ENCODE measurements at regions not wholly inside any gene's neighbourhood (a gene's known extent, or its start where the extent isn't known, plus 50 kb on each side); places are given as distances from the start of the nearest gene placed in this dataset.

DNA sequence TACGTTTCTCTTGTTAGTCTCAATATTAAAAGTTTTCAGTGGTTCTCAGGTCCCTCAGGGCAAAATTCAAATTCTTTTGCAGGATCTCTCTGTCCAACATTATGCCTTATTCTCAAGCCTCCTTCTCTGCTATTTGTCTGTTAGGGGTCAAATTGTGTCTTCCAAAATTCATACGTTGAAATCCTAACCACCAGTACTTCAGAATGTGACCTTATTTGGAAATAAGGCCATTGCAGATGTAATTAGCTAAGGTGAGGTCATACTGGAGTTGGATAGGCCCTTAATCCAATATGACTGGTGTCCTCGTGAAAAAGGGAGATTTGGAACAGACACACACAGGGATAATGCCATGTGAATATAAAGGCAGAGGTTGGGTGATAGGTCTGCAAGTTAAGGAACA is 64.1 kb upstream of the ADGRF1 start:
- no peaks in the 10 kb centered on the region for H3F3A ChIP-seq (replicated peaks; ENCODE audit: low read depth)
- H3K27ac Mint-ChIP-seq = peak overlapping the region; percentile 25
- no peak overlapping the region for H3K4me3 Mint-ChIP-seq
- no peaks in the 10 kb centered on the region for H3K27me3 ChIP-seq (ENCODE audit: insufficient read depth)
- peak overlapping the region; percentile 88 for H3K27ac ChIP-seq (ENCODE audit: low read depth)
- no peak for DNase-seq (ENCODE audit: low spot score)
- no peaks in the 10 kb centered on the region for H3K79me2 ChIP-seq (replicated peaks; ENCODE audit: insufficient read depth)
- peaks cover 32% of the 10 kb centered on the region for H3K4me1 Mint-ChIP-seq
- peaks cover 16% of the 10 kb centered on the region; the same call in 1 of the 2 replicates for H3K9me2 ChIP-seq (ENCODE audit: insufficient read depth)
- peaks cover 2% of the 10 kb centered on the region; the same call in 1 of the 3 replicates for H3K9me3 Mint-ChIP-seq
- no peak for ATAC-seq
- H3K4me2 ChIP-seq = peak overlapping the region; percentile 30
- no peak overlapping the region for H3K4me3 ChIP-seq
- H3K27me3 Mint-ChIP-seq (ENCODE audit: insufficient read depth, low read depth, poor library complexity) = no peaks in the 10 kb centered on the region
- H2AFZ ChIP-seq = no peak overlapping the region
- H3K36me3 Mint-ChIP-seq (ENCODE audit: low read depth) = no peaks in the 10 kb centered on the region
- no peaks in the 10 kb centered on the region for H3K36me3 ChIP-seq (ENCODE audit: insufficient read depth)
- TF ChIP-seq STAT1 (IDR thresholded peaks at IDR 0.05; ENCODE audit: unreplicated experiment) (no peak), CREB1 (CRISPR knock-in tag; IDR thresholded peaks at IDR 0.05; ENCODE audit: low read depth) (no peak), ZNF331 (CRISPR knock-in tag; IDR thresholded peaks at IDR 0.05; ENCODE audit: low read depth) (no peak), EZH2phosphoT487 (IDR thresholded peaks at IDR 0.05; ENCODE audit: unreplicated experiment) (no peak), POLR2AphosphoS5 (IDR thresholded peaks at IDR 0.05; ENCODE audit: low read depth) (no peak), NANOG (IDR thresholded peaks at IDR 0.05; ENCODE audit: borderline replicate concordance) (no peak), ZNF114 (CRISPR knock-in tag; IDR thresholded peaks at IDR 0.05) (no peak)
- TF ChIP-seq, protein P1, sequence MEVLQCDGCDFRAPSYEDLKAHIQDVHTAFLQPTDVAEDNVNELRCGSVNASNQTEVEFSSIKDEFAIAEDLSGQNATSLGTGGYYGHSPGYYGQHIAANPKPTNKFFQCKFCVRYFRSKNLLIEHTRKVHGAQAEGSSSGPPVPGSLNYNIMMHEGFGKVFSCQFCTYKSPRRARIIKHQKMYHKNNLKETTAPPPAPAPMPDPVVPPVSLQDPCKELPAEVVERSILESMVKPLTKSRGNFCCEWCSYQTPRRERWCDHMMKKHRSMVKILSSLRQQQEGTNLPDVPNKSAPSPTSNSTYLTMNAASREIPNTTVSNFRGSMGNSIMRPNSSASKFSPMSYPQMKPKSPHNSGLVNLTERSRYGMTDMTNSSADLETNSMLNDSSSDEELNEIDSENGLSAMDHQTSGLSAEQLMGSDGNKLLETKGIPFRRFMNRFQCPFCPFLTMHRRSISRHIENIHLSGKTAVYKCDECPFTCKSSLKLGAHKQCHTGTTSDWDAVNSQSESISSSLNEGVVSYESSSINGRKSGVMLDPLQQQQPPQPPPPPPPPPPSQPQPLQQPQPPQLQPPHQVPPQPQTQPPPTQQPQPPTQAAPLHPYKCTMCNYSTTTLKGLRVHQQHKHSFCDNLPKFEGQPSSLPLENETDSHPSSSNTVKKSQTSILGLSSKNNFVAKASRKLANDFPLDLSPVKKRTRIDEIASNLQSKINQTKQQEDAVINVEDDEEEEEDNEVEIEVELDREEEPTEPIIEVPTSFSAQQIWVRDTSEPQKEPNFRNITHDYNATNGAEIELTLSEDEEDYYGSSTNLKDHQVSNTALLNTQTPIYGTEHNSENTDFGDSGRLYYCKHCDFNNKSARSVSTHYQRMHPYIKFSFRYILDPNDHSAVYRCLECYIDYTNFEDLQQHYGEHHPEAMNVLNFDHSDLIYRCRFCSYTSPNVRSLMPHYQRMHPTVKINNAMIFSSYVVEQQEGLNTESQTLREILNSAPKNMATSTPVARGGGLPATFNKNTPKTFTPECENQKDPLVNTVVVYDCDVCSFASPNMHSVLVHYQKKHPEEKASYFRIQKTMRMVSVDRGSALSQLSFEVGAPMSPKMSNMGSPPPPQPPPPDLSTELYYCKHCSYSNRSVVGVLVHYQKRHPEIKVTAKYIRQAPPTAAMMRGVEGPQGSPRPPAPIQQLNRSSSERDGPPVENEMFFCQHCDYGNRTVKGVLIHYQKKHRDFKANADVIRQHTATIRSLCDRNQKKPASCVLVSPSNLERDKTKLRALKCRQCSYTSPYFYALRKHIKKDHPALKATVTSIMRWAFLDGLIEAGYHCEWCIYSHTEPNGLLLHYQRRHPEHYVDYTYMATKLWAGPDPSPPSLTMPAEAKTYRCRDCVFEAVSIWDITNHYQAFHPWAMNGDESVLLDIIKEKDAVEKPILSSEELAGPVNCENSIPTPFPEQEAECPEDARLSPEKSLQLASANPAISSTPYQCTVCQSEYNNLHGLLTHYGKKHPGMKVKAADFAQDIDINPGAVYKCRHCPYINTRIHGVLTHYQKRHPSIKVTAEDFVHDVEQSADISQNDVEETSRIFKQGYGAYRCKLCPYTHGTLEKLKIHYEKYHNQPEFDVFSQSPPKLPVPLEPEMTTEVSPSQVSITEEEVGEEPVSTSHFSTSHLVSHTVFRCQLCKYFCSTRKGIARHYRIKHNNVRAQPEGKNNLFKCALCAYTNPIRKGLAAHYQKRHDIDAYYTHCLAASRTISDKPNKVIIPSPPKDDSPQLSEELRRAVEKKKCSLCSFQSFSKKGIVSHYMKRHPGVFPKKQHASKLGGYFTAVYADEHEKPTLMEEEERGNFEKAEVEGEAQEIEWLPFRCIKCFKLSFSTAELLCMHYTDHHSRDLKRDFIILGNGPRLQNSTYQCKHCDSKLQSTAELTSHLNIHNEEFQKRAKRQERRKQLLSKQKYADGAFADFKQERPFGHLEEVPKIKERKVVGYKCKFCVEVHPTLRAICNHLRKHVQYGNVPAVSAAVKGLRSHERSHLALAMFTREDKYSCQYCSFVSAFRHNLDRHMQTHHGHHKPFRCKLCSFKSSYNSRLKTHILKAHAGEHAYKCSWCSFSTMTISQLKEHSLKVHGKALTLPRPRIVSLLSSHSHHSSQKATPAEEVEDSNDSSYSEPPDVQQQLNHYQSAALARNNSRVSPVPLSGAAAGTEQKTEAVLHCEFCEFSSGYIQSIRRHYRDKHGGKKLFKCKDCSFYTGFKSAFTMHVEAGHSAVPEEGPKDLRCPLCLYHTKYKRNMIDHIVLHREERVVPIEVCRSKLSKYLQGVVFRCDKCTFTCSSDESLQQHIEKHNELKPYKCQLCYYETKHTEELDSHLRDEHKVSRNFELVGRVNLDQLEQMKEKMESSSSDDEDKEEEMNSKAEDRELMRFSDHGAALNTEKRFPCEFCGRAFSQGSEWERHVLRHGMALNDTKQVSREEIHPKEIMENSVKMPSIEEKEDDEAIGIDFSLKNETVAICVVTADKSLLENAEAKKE (CRISPR knock-in tag; IDR thresholded peaks at IDR 0.05) = no peak
- TF ChIP-seq, protein P2, sequence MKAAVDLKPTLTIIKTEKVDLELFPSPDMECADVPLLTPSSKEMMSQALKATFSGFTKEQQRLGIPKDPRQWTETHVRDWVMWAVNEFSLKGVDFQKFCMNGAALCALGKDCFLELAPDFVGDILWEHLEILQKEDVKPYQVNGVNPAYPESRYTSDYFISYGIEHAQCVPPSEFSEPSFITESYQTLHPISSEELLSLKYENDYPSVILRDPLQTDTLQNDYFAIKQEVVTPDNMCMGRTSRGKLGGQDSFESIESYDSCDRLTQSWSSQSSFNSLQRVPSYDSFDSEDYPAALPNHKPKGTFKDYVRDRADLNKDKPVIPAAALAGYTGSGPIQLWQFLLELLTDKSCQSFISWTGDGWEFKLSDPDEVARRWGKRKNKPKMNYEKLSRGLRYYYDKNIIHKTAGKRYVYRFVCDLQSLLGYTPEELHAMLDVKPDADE (IDR thresholded peaks at IDR 0.05) = no peak
- TF ChIP-seq, protein P3, sequence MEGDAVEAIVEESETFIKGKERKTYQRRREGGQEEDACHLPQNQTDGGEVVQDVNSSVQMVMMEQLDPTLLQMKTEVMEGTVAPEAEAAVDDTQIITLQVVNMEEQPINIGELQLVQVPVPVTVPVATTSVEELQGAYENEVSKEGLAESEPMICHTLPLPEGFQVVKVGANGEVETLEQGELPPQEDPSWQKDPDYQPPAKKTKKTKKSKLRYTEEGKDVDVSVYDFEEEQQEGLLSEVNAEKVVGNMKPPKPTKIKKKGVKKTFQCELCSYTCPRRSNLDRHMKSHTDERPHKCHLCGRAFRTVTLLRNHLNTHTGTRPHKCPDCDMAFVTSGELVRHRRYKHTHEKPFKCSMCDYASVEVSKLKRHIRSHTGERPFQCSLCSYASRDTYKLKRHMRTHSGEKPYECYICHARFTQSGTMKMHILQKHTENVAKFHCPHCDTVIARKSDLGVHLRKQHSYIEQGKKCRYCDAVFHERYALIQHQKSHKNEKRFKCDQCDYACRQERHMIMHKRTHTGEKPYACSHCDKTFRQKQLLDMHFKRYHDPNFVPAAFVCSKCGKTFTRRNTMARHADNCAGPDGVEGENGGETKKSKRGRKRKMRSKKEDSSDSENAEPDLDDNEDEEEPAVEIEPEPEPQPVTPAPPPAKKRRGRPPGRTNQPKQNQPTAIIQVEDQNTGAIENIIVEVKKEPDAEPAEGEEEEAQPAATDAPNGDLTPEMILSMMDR (conservative IDR thresholded peaks at IDR 0.05; ENCODE audit: low read depth in 2 of 2) = no peak
- TF ChIP-seq, protein P4, sequence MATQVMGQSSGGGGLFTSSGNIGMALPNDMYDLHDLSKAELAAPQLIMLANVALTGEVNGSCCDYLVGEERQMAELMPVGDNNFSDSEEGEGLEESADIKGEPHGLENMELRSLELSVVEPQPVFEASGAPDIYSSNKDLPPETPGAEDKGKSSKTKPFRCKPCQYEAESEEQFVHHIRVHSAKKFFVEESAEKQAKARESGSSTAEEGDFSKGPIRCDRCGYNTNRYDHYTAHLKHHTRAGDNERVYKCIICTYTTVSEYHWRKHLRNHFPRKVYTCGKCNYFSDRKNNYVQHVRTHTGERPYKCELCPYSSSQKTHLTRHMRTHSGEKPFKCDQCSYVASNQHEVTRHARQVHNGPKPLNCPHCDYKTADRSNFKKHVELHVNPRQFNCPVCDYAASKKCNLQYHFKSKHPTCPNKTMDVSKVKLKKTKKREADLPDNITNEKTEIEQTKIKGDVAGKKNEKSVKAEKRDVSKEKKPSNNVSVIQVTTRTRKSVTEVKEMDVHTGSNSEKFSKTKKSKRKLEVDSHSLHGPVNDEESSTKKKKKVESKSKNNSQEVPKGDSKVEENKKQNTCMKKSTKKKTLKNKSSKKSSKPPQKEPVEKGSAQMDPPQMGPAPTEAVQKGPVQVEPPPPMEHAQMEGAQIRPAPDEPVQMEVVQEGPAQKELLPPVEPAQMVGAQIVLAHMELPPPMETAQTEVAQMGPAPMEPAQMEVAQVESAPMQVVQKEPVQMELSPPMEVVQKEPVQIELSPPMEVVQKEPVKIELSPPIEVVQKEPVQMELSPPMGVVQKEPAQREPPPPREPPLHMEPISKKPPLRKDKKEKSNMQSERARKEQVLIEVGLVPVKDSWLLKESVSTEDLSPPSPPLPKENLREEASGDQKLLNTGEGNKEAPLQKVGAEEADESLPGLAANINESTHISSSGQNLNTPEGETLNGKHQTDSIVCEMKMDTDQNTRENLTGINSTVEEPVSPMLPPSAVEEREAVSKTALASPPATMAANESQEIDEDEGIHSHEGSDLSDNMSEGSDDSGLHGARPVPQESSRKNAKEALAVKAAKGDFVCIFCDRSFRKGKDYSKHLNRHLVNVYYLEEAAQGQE (IDR thresholded peaks at IDR 0.05; ENCODE audit: unreplicated experiment) = no peak
- H4K20me1 ChIP-seq (replicated peaks; ENCODE audit: insufficient read depth) = no peaks in the 10 kb centered on the region
- H3K4me1 ChIP-seq (ENCODE audit: insufficient read depth) = peaks cover 28% of the 10 kb centered on the region

All from GM23338 (cell line).